HG03460 (cell line): ENCODE measurements at regions not wholly inside any gene's neighbourhood (a gene's known extent, or its start where the extent isn't known, plus 50 kb on each side); places are given as distances from the start of the nearest gene placed in this dataset.
"Not testable (repeated sequence)": the region's sequence is repeated elsewhere in the genome, so short reads cannot be mapped to it uniquely, and the experiment has no call there.

ENCODE experiments used
- ATAC-seq: cut with Tn5 transposase; IDR thresholded peaks from one replicate; pipeline ENCODE4 v1.9.1; 2021; ENCODE audit not compliant: unreplicated experiment

GRCh38 chr16:88145824-88146405 is 194.7 kb downstream of the BANP start:
- not testable (repeated sequence) for ATAC-seq

- ATAC-seq, result not testable (repeated sequence)
These were observed 196.8 kb downstream of the BANP start for GRCh38 chr16:88148078-88148477.

GRCh38 chr16:88148682-88149081 is 197.4 kb downstream of the BANP start:
- ATAC-seq, result not testable (repeated sequence)

- ATAC-seq, result not testable (repeated sequence)
These were observed 197.9 kb downstream of the BANP start for GRCh38 chr16:88149158-88149603.

GRCh38 chr16:88149663-88150062 is 198.4 kb downstream of the BANP start:
- ATAC-seq, result not testable (repeated sequence)

- ATAC-seq, result not testable (repeated sequence)
These were observed 199.4 kb downstream of the BANP start for GRCh38 chr16:88150456-88151128.

- not testable (repeated sequence) for ATAC-seq
These were observed 199.9 kb downstream of the BANP start for GRCh38 chr16:88151129-88151499.

- not testable (repeated sequence) for ATAC-seq
These were observed 200.9 kb downstream of the BANP start for GRCh38 chr16:88151859-88152843.

GRCh38 chr16:88152879-88153278 is 201.6 kb downstream of the BANP start:
- not testable (repeated sequence) for ATAC-seq

GRCh38 chr16:88153516-88153915 is 202.3 kb downstream of the BANP start:
- not testable (repeated sequence) for ATAC-seq

GRCh38 chr16:88154886-88155285 is 203.7 kb downstream of the BANP start:
- ATAC-seq, result not testable (repeated sequence)

- not testable (repeated sequence) for ATAC-seq
These were observed 204.4 kb downstream of the BANP start for GRCh38 chr16:88155681-88156080.

GRCh38 chr16:88156640-88157283 is 205.5 kb downstream of the BANP start:
- not testable (repeated sequence) for ATAC-seq

- ATAC-seq, result not testable (repeated sequence)
These were observed 206.5 kb downstream of the BANP start for GRCh38 chr16:88157686-88158085.

- not testable (repeated sequence) for ATAC-seq
These were observed 207.2 kb downstream of the BANP start for GRCh38 chr16:88158256-88159045.

GRCh38 chr16:88159046-88159896 is 208.0 kb downstream of the BANP start:
- not testable (repeated sequence) for ATAC-seq

- ATAC-seq, result not testable (repeated sequence)
These were observed 208.7 kb downstream of the BANP start for GRCh38 chr16:88159897-88160335.

GRCh38 chr16:88161191-88161590 is 210.0 kb downstream of the BANP start:
- ATAC-seq, result not testable (repeated sequence)
